H1 (cell line): ENCODE measurements at regions not wholly inside any gene's neighbourhood (a gene's known extent, or its start where the extent isn't known, plus 50 kb on each side); places are given as distances from the start of the nearest gene placed in this dataset.

ENCODE experiments used
- ATF3 ChIP-seq: IDR thresholded peaks from 2 replicates; pipeline ENCODE4 v1.6.1; 2011; ENCODE audit warnings: low read depth, mild to moderate bottlenecking, low read length; ENCODE audit not compliant: insufficient read depth
- CBX5 ChIP-seq: fragments of 300-800, 300-1000 bp; sonication (generic); IDR thresholded peaks from 2 replicates; pipeline ENCODE4 v1.7.1; 2016; ENCODE audit warnings: antibody characterized with exemption, low read length, low read depth
- CHD1 ChIP-seq: IDR thresholded peaks from 2 replicates; pipeline ENCODE4 v1.6.1; 2012; ENCODE audit warnings: low read depth, low read length, improper control_type of control experiment
- CTCF ChIP-seq, 3 experiments: IDR thresholded peaks; 1 replicate in 2 of 3; 2 replicates in 1 of 3; pipeline versions ENCODE4 v1.5.1 to v1.6.1; 2011; ENCODE audit warnings: low read length in 3 of 3, mild to moderate bottlenecking in 3 of 3, inconsistent platforms in 2 of 3, low read depth in 1 of 3, moderate library complexity in 1 of 3; ENCODE audit not compliant: insufficient read depth in 1 of 3; ENCODE audit errors: control extremely low read depth in 1 of 3
- EP300 ChIP-seq, 2 experiments: IDR thresholded peaks; 1 replicate in 1 of 2; 2 replicates in 1 of 2; pipeline ENCODE4 v1.6.1; 2011 to 2012; ENCODE audit warnings: low read depth in 2 of 2, low read length in 2 of 2, mild to moderate bottlenecking in 2 of 2, borderline replicate concordance in 1 of 2, inconsistent platforms in 1 of 2, moderate library complexity in 1 of 2
- EZH2 ChIP-seq: fragments of 200-600 bp; sonication (generic); IDR thresholded peaks from 2 replicates; pipeline ENCODE4 v1.7.1; 2012; ENCODE audit warnings: low read depth, mild to moderate bottlenecking, moderate library complexity, low read length, inconsistent platforms; ENCODE audit not compliant: severe bottlenecking
- KDM5A ChIP-seq: fragments of 200-600 bp; IDR thresholded peaks from 2 replicates; pipeline ENCODE4 v1.7.1; 2012; ENCODE audit warnings: mild to moderate bottlenecking, low read length, inconsistent platforms, mixed read lengths
- NRF1 ChIP-seq: IDR thresholded peaks from 2 replicates; pipeline ENCODE4 v1.6.1; 2011; ENCODE audit warnings: mild to moderate bottlenecking, low read depth, low read length, improper control_type of control experiment
- POLR2AphosphoS5 ChIP-seq: IDR thresholded peaks from 2 replicates; pipeline ENCODE4 v1.6.1; 2011; ENCODE audit warnings: low read depth, low read length
- SP2 ChIP-seq: IDR thresholded peaks from 2 replicates; pipeline ENCODE4 v1.6.1; 2012; ENCODE audit warnings: mild to moderate bottlenecking, low read length, inconsistent platforms
- TAF1 ChIP-seq: IDR thresholded peaks from 2 replicates; pipeline ENCODE4 v1.6.1; 2011; ENCODE audit warnings: mild to moderate bottlenecking, low read depth, low read length
- TEAD4 ChIP-seq: IDR thresholded peaks from 2 replicates; pipeline ENCODE4 v1.6.1; 2012; ENCODE audit warnings: low read depth, low read length, inconsistent platforms, mixed read lengths

- no peak for TF ChIP-seq CTCF (IDR thresholded peaks at IDR 0.05; ENCODE audit: control extremely low read depth in 1 of 3, insufficient read depth in 1 of 3, low read depth in 1 of 3, low read length in 3 of 3)
- TF ChIP-seq NRF1: no peak
- TF ChIP-seq TAF1: no peak
- no peak for TF ChIP-seq CBX5
- no peak for TF ChIP-seq POLR2AphosphoS5
- TF ChIP-seq ATF3: no peak
- no peak for TF ChIP-seq EZH2
- no peak for TF ChIP-seq KDM5A
- no peak for TF ChIP-seq SP2
- no peak for TF ChIP-seq TEAD4
- no peak for TF ChIP-seq EP300 (IDR thresholded peaks at IDR 0.05; ENCODE audit: borderline replicate concordance in 1 of 2, low read depth in 2 of 2, low read length in 2 of 2)
- TF ChIP-seq CHD1: no peak
These were observed 121.1 kb upstream of the SPON1 start for GRCh38 chr11:13841393-13841792.
